Ecto neural progenitor cell (in vitro differentiated cells): ENCODE measurements at regions not wholly inside any gene's neighbourhood (a gene's known extent, or its start where the extent isn't known, plus 50 kb on each side); places are given as distances from the start of the nearest gene placed in this dataset.
"Not testable (repeated sequence)": the region's sequence is repeated elsewhere in the genome, so short reads cannot be mapped to it uniquely, and the experiment has no call there.

Source experiments
- DNase-seq: peaks from one replicate; pipeline ENCODE4 v3.0.0-alpha.2; 2018; ENCODE audit warnings: low spot score

DNA sequence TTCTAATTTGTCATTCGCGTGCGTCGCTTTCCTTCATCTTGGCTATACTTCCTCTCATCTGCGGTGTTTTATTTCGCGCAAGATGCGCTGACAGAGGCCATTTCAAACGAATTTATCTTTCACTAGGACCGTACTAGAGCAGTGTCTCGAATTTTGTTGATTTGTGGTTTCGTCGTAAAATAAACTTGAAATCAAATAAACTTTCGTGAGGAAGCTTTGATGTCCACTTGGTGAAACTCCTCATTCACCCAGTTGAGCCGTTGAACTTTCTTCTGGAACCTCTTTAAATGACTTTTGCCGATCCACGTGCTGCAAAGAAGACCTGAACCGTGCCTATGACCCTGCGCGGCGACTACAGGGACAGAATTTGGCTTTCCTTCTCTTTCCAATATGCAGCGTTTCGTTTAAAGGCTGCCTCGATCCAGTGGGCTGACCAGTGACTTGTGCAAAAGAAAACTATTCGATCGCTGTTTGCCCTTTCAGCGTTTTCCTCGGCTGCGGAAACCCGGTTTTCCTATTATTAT is 163.9 kb upstream of the PPP1R3A start:
- DNase-seq: peak; percentile 46

DNA sequence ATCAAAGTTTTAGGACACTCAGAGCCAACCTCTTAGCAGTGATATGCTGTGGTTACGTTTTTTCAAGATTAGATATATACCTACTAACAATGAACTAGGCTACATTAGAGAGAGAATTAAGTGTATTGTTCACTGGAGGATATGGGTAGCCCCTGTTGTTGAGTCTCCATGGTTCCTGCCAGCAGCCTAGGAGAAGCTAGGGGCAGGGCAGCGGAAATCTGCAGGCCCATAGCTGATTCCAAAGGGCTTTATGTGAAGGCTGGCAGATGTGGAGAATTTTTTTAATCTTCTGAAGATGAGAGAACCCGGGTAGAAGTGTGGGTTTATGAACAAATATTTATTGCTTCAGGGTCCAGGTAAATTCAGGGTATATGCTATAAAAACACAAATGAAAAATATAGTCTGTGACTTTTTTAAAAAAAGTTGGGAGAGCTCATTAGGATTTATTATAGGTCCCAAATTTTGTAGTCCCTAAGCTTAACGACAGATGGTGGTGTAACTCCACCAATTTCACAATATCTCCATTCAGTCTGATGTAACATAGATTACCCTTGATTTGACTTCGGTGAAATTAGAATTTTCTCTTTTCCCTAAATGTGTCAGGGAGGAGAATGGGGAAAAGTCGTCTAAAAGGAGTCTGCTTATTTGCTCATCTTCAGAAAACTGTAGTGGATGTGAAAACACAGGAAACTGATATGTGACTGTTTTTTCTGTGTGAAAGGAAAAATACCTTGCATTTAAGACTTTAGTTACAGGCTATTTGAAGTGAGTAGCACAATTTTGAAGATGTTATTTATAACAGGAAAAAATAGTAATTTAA is 163.0 kb upstream of the PPP1R3A start:
- no peak for DNase-seq

DNA sequence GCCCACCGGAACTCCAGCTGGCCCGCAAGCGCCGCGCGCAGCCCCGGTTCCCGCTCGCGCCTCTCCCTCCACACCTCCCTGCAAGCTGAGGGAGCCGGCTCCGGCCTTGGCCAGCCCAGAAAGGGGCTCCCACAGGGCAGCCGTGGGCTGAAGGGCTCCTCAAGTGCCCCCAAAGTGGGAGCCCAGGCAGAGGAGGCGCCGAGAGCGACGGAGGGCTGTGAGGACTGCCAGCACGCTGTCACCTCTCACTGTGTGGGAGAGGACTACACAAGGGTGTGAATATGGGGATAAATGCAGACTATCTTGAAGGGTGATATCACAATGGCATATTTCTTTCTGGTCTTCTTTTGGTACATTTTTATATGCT is 158.3 kb upstream of the PPP1R3A start:
- not testable (repeated sequence) for DNase-seq

DNA sequence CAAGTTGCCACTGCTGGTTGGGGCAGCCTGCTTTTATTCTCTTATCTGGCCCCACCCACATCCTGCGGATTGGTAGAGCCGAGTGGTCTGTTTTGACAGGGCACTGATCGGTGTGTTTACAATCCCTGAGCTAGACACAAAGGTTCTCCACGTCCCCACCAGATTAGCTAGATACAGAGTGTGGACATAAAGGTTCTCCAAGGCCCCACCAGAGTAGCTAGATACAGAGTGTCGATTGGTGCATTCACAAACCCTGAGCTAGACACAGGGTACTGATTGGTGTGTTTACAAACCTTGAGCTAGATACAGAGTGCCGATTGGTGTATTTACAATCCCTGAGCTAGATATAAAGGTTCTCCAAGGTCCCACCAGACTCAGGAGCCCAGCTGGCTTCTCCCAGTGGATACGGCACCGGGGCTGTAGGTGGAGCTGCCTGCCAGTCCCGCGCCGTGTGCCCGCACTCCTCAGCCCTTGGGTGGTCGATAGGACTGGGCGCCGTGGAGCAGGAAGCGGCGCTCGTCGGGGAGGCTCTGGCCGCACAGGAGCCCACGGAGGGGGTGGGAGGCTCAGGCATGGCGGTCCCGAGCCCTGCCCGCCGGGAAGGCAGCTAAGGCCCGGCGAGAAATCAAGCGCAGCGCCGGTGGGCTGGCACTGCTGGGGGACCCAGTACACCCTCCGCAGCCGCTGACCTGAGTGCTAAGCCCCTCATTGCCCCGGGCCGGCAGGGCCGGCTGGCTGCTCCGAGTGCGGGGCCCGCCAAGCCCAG is 157.8 kb upstream of the PPP1R3A start:
- DNase-seq: not testable (repeated sequence)

DNA sequence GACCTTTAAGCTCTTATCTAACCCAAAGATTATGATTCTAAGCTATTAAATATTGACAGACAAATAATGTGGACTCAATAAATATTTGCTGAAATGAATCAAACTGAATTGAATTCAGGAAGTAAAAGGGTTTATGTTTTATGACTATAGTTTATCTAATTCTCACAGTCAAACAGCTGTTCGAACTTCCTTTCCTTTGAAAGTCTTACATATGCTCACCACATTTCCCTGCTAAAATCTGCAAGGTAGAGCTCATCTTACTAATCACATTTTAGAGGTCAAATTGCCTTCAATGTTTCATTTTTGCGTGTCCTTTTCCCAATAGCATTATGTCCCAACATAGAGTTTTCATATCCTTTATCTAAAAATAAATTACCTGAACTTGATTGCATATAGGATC is 154.9 kb upstream of the PPP1R3A start:
- DNase-seq: no peak

DNA sequence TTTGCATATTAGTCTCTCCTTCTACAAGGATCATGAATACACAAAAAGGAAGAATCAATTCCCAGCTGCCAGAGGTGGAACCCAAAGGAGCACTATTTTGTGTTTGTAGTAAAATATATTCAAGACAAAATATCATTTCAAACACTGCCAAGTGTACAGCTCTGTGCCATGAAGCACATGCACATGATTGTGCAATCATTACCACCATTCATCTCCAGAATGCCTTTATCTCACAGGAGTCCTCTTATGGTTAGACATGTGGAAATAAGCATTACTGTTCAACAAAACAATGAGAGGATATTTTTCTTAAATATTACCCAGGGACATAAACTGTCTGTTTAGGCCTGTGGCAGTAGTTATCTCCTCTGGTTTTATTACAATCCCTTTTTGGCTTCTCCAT is 151.4 kb upstream of the PPP1R3A start:
- no peak for DNase-seq

DNA sequence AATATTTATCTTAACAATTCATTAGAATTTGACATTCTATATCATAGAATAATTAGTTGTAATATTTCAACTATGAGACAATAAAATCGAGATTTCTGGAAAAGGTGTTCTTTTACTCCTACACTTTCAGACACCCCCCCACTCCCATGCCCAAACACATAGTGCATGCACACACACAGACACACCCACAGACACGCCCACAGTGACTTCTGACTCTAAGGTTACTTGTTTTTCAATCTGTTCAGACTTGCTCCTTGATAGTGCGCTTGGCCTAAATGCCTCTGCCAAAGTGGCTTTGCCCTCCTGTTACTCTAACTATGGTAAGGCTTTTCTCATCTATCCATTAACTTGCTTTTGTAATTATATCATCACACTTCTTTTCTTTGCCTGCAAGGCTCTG is 144.0 kb upstream of the PPP1R3A start:
- DNase-seq: no peak

DNA sequence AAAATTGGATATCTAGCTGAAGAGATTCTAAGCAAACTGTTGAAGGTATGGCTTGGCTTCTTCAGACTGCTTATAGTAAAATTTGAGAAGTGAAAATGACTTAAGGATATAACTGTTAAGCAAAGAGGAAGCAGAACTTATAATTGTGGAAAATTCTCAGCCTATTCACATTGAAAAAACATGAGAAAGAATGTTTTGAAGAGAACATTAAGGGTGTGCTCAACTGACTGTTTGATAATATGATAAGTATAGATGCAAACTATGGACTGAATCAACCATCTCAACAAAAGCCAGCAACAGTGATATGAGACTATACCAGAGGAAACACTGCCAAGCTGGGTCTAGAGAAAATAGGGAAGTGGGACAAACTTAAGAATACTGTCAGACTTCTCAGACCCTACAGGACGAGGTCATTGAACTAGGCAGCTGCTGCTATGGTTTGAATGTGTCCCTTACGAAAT is 133.1 kb upstream of the PPP1R3A start:
- DNase-seq: no peak

DNA sequence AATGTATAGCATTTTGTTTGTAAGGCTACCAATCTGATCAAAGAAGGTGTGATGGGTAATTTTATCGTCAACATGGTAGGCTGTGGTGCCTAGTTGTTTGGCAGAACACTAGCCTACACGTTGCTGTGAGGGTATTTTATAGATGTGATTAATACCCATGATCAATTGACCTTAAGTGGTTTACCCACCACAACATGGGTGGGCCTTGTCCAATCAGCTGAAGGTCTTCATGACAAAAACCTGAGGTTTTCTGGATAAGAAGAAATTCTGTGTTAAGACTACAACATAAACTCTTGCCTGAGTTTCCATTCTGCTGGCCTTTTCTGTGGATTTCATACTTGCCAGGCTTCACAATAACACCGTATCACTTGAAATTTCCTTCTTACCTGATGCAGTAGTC is 131.8 kb upstream of the PPP1R3A start:
- DNase-seq: no peak

DNA sequence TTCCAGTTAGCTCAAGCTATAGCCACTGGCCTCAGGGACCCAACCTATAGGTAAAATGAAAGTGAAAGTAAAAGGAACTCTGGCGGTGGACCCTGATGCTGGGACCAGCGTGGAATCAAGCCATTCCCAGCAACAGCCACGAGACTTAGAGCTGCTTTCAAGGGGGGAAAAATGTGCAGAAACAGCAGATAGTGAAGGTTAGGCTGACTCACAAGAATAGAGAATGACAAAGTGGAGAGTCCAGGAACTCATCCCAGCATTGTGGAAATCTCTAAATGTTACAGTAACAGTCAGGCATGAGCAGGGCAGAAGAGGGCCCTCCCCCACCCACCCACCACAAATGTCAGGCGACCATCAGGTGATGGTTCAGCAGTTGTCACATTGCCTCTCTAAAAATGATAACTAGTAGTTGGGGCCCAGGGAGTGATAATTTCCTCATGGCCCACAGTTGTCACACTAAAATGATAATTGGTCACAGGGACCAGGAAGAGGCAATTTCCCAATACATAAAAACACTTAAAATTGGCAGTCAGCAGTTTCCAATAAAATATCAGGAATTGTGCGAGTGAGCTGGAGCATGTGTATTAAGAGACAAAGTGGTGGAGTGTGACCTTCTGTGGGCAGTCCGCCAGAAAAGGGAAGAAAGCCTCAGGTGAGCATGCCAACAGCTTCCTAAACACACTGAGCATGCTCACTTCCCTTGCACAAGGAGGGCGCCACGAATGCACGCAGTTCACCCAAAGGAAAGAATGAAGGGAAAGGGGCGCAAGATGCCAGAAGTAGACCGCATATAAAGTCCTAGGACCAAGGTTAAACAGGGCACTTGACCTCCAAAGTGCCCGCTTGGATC is 129.8 kb upstream of the PPP1R3A start:
- DNase-seq: no peak

DNA sequence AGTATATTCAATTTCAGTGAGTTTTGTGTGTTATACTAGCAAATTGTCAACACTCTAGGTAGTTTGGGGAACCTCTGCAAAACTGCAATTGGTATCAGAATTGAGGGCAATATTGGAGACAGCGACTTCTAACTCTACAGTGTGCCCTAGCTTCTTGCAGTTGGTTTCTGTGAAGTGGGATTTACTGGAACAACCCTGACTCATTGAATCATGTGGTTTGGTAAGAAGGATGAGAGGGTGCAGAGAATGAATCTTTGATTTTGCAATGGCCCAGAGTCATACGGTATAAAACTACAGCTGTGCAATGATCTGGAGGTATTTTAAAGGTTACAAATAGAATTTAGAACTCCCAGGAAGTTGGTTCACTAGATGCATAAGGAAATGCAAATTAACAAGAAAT is 129.1 kb upstream of the PPP1R3A start:
- no peak for DNase-seq

DNA sequence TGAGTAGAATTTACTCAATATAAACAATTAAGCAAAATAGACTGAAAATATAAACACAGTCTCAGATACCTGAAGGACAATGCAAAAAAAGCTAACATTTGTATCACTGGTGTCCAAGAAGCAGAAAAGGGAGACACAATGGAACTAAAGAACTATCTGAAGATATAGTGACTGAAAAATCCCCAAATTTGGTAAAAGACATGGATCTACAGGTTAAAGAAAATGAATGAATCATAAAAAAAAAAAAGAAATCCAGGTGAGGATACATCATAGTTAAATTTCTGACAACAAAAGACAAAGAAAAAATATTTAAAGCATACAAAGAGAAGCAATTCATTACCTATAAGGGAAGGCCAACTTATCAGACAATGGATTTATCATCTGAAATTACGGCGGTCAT is 114.7 kb upstream of the PPP1R3A start:
- no peak for DNase-seq

DNA sequence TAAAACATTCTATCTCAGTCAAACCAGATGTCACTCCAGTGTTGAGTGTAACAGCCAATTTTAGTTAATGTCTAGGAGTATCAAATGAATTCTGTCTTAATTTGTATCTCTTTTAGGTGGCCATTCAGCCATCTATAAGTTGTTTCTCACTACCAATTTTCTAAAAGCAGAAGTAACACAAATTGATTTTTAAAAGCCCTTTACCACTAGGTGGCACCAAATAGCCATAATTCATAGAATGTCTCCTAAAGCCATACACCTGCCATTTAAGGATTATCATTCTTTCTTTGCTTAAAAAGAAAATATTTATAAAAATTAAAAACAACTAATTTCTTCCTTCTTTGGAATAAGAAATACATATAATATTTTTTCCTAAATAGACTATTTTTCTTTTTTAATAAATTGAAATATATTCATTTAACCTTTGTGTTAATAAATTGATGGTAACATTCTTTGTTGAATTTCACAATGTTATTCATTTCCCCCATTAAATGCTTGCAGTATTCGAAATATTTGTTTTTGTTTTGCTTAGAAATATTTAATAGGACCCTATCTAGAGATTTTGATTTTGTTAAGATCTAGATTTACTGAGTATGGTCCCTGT is 107.8 kb upstream of the PPP1R3A start:
- DNase-seq: no peak

DNA sequence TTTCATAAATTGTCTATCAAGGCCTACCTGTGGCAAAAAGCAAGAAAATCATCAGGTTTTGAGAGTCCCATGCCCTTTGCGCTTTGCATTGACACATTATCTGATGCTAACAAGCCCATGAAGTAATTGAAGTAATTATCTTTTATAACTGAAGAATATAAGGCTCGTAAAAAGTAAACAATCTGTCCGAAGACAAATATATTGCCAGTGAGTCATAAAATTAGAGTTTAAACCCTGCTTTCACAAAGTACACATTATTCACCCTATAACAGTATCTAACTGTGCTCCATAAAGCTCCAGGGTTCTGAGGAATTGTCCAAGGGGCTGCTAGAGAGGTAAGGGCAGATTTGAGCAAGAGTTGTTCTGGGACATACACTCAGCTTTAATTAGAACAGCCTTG is 102.3 kb upstream of the PPP1R3A start:
- no peak for DNase-seq

DNA sequence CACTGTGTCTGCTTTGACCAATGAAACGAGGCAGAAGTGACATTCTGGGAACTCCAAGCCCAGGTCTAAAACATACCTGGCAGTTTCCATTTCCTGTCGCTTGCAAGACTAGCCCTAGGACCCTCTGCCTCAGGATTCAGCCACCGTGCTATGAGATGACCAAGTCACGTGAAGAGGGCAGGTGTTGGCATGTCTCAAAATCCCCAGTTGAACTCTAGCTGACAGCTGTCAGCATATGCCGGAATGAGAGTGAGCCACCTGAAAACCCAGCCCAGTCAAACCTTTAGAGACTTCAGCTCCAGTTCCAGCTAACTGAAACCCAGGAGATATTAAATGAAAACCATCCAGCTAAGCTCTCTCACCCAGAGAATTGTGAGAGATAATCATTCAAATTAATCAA is 89.9 kb upstream of the PPP1R3A start:
- no peak for DNase-seq

DNA sequence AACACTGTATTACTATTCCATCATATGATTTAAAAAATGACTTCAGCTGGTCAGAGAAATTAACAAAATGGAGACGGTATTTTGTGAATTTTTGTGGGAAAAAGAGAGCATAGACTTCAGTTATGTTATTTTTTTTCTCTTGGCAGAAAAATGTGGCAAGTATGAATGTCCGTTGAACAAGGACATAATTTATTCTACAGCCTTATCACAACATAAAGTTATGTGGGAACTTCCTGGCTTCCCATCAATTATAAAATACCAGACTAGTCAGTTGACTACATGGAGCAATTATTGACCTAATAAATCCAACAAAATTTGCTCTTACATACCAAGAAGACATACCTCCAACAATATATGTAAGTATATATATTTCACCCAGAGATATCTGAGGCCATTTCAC is 88.6 kb upstream of the PPP1R3A start:
- DNase-seq: no peak

DNA sequence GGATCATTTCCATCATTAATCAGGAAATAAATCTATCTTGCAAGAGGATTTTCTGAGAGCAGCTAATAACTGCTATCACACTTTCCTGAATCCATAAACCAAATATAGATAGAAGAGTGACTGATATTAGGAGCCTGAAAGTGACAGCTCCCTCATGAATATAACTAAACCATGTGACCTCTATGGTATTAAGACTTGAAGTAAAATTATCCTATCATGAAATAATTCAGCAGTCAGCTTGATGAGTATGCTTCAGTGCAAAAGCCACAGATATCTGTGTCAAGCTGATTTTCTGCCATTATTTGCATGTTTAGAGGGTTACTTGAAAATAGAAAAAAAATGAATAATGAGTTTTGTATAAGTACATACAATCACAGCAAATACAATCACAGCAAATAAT is 80.1 kb upstream of the PPP1R3A start:
- DNase-seq: no peak

DNA sequence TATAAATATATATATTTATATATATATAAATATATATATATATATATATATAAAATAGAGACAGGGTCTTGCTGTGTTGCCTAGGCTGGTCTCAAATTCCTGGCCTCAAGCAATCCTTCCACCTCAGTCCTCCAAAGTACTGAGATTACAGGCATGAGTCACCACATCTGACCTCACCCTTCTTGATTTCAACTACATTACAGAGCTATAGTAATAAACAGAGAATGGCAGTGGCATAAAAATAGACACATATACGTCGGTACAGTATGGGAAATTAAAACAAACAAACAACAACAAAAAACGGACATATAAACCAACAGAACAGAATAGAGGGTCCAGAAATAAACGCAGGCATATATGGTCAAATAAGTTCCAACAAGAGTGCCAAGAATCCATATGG is 77.6 kb upstream of the PPP1R3A start:
- DNase-seq: no peak

DNA sequence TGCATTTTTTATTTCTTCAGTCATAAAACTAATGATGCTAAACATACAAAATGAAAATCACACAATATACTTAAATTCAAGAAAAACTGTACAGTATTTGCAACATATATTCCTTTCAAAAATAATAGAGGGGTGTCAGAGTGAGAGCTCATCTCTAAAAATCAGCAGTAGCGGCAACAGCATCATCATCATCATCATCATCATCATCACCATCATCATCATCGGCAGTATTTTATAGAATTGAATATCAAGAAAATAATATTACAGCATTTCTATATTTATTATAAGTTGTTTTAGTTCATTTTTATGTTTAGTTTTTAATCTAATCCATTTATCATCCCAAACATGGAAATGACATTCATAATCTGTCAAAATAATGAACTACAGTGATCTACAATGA is 67.4 kb upstream of the PPP1R3A start:
- DNase-seq: no peak

DNA sequence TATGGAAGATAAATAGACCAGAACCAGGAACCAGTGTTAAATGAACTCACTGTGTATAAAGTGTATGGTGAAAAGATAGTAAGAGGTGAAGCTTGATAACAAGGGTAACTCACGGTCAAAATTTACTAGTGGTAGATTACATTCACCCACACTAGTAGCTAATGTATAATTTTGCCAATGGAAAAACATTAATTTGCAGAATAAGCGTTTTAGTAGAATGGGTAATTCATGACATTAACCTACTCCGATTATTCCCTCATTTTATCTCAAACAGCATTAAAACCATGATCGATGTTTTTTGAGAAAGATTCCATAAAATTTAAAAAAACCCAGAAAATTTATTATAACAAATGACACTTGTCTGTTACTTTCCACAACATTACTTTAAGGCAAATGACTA is 57.7 kb upstream of the PPP1R3A start:
- DNase-seq: no peak

DNA sequence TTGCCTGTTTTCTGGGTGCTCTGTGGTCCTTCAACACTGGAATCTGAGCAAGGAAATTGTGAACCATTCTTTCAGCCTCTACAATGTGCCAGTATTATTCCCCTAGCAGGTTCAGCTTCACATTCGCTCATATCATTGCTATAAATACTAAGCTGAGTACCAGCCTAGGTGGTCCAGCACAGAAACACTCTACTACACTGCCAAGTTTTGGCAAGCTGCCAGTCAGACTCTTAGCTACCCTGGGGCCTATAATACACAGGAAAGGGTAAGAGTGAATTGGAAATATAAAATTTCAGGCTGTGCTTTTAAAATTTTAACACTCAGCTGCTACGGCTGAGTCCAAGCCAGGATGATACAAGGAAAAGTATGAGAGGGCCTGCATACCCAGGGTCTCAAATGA is 49.9 kb upstream of the PPP1R3A start:
- DNase-seq: no peak
